ENCODE measurements at regions not wholly inside any gene's neighbourhood (a gene's known extent, or its start where the extent isn't known, plus 50 kb on each side); places are given as distances from the start of the nearest gene placed in this dataset.

GRCh38 chr2:10977621-10978020 is 65.9 kb downstream of the KCNF1 start:
- CTCF ChIA-PET (ENCODE audit: partially characterized antibody), result interaction anchor here (0.6 to 1.5 kb wide), 5 partner anchors 9 to 957 kb away, joined by 3 to 4 read pairs (median 3); no protein-coding TSS in a partner anchor
- POLR2A ChIA-PET (ENCODE audit: partially characterized antibody), result no interaction called here

More at GRCh38 chr2:10977621-10978020, 65.9 kb downstream of the KCNF1 start:
- H3K14ac ChIP-seq (ENCODE audit: insufficient read length), result no peak overlapping the region
- H3K79me2 ChIP-seq (ENCODE audit: control insufficient read depth in 1 of 2, insufficient read depth in 2 of 2, low read length in 2 of 2), result no peaks in the 10 kb centered on the region
- no peaks in the 10 kb centered on the region for H3K79me1 ChIP-seq (ENCODE audit: low read depth, low read length)
- H2BK15ac ChIP-seq (ENCODE audit: low read length), result no peak overlapping the region
- H3K36me3 ChIP-seq (ENCODE audit: control insufficient read depth in 2 of 4, insufficient read depth in 4 of 4, low read length in 3 of 4), result no peaks in the 10 kb centered on the region
- no peak overlapping the region for H2BK20ac ChIP-seq (ENCODE audit: low read length)
- no peaks in the 10 kb centered on the region for H3K9me3 ChIP-seq (ENCODE audit: insufficient read depth in 2 of 2, low read depth in 1 of 2, low read length in 1 of 2)
- no peak overlapping the region for H4K8ac ChIP-seq (ENCODE audit: extremely low read depth, insufficient read depth, low read length)
- H2BK5ac ChIP-seq (ENCODE audit: low read depth, low read length), result no peak overlapping the region
- H4K91ac ChIP-seq (replicated peaks; ENCODE audit: insufficient read length, low read length), result no peak overlapping the region
- H3K18ac ChIP-seq (ENCODE audit: extremely low read depth, low read length), result no peak overlapping the region
- H3K27ac ChIP-seq (ENCODE audit: low read depth, low read length), result no peak overlapping the region
- DNase-seq (ENCODE audit: low read depth in 1 of 2, low spot score in 2 of 2), result no peak
- no peak overlapping the region for H4K5ac ChIP-seq (ENCODE audit: insufficient read length, low read depth, low read length)
- H3K4me1 ChIP-seq (replicated peaks in 1 of 4; ENCODE audit: control insufficient read depth in 3 of 4, insufficient read depth in 4 of 4, low read length in 3 of 4), result peaks cover 0 to 21% (median 0%) of the 10 kb centered on the region in 4 experiments; a peak in 4 of 7 replicates
- H2AFZ ChIP-seq (ENCODE audit: low read length), result no peak overlapping the region
- TF ChIP-seq TAF7 (optimal IDR thresholded peaks at IDR 0.05; ENCODE audit: borderline replicate concordance, low read depth, low read length) (no peak), CEBPB (IDR thresholded peaks at IDR 0.05; ENCODE audit: low read depth, low read length) (no peak), RAD21 (IDR thresholded peaks at IDR 0.05 in 1 of 2, conservative IDR thresholded peaks at IDR 0.05 in 1 of 2; ENCODE audit: low read depth in 2 of 2, low read length in 2 of 2) (no peak), CBX8 (IDR thresholded peaks at IDR 0.05; ENCODE audit: borderline replicate concordance, low read depth, low read length) (no peak), SP4 (IDR thresholded peaks at IDR 0.05; ENCODE audit: low read length) (no peak), NANOG (IDR thresholded peaks at IDR 0.05; ENCODE audit: insufficient read depth, low read depth, low read length, poor library complexity, severe bottlenecking) (no peak), TCF12 (IDR thresholded peaks at IDR 0.05; ENCODE audit: low read depth, low read length) (no peak), SIRT6 (IDR thresholded peaks at IDR 0.05; ENCODE audit: low read length) (no peak), EGR1 (IDR thresholded peaks at IDR 0.05; ENCODE audit: borderline replicate concordance, low read depth, low read length) (no peak), ATF3 (IDR thresholded peaks at IDR 0.05; ENCODE audit: insufficient read depth, low read depth, low read length) (no peak), CBX5 (IDR thresholded peaks at IDR 0.05; ENCODE audit: low read depth, low read length) (no peak), GABPA (IDR thresholded peaks at IDR 0.05; ENCODE audit: borderline replicate concordance, insufficient read depth, low read length) (no peak), GTF2F1 (IDR thresholded peaks at IDR 0.05; ENCODE audit: borderline replicate concordance, low read depth, low read length) (no peak), FOSL1 (IDR thresholded peaks at IDR 0.05; ENCODE audit: insufficient read depth, low read depth, low read length) (no peak)
- no peak overlapping the region for H3K56ac ChIP-seq (replicated peaks; ENCODE audit: insufficient read length, low read depth, low read length)
- peak overlapping the region in 1 of 2 experiments; percentile 28; a peak in 2 of 4 replicates for H3K4me2 ChIP-seq (ENCODE audit: insufficient read depth in 1 of 2, low read depth in 2 of 2, low read length in 2 of 2)
- H2BK12ac ChIP-seq (ENCODE audit: low read depth, low read length), result no peak overlapping the region
- H3K9ac ChIP-seq (replicated peaks in 1 of 4; ENCODE audit: extremely low read depth in 1 of 4, low read depth in 3 of 4, low read length in 3 of 4), result no peak overlapping the region
- no peak for FAIRE-seq
- no peak overlapping the region for H2BK120ac ChIP-seq (replicated peaks; ENCODE audit: low read depth, low read length)
- H2AK5ac ChIP-seq (ENCODE audit: low read depth, low read length), result no peak overlapping the region
- H3K4ac ChIP-seq (replicated peaks; ENCODE audit: insufficient read length, low read depth, low read length), result no peak overlapping the region
- no peaks in the 10 kb centered on the region for H4K20me1 ChIP-seq (replicated peaks in 1 of 2; ENCODE audit: control insufficient read depth in 1 of 2, insufficient read depth in 2 of 2, low read length in 2 of 2)
- no peak overlapping the region for H3K23ac ChIP-seq (ENCODE audit: insufficient read length)
- no peak overlapping the region for H3K4me3 ChIP-seq (ENCODE audit: extremely low read depth in 1 of 4, insufficient read depth in 2 of 4, low read depth in 3 of 4, low read length in 4 of 4)
- 49% methylated on average over 7 of the region's 7 CpGs; no CpG with 5 or more reads in 1 of the 2 experiments for WGBS, 2 experiments (ENCODE audit: extremely low coverage in 1 of 2, insufficient coverage in 1 of 2, insufficient read length in 1 of 2, insufficient replicate concordance in 2 of 2, low coverage in 1 of 2, low lambda C conversion rate in 2 of 2, missing lambda C conversion rate in 1 of 2)
- no peaks in the 10 kb centered on the region for H3K23me2 ChIP-seq (ENCODE audit: low read depth, low read length)
- peaks cover 0 to 2% (median 0%) of the 10 kb centered on the region in 4 experiments; a peak in 1 of 7 replicates for H3K27me3 ChIP-seq (replicated peaks in 1 of 4; ENCODE audit: control insufficient read depth in 3 of 4, extremely low read depth in 1 of 4, insufficient read depth in 3 of 4, low read length in 3 of 4)

Measured in H1 (cell line).